ENCODE measurements at regions not wholly inside any gene's neighbourhood (a gene's known extent, or its start where the extent isn't known, plus 50 kb on each side); places are given as distances from the start of the nearest gene placed in this dataset.

GRCh38 chr6:90932351-90932750 lies 345.5 kb upstream of the MAP3K7 start:
- TF ChIP-seq CTCF (IDR thresholded peaks at IDR 0.05) = no peak
- TF ChIP-seq POLR2A (IDR thresholded peaks at IDR 0.05) = no peak
- TF ChIP-seq POLR2AphosphoS5 (IDR thresholded peaks at IDR 0.05) = no peak

Data from breast epithelium (tissue), 3 donors.